H1 (cell line): ENCODE measurements at regions not wholly inside any gene's neighbourhood (a gene's known extent, or its start where the extent isn't known, plus 50 kb on each side); places are given as distances from the start of the nearest gene placed in this dataset.

Experiments used
- CTCF ChIA-PET: fragments of 300-600 bp; sonication (Branson Sonifier 250); formaldehyde crosslinking; loops from one replicate; lab custom pipeline; 2021; ENCODE audit not compliant: partially characterized antibody; lab: Charles Lee
- POLR2A ChIA-PET: fragments of 300-600 bp; sonication (Branson Sonifier 250); formaldehyde crosslinking; loops from one replicate; lab custom pipeline; 2021; ENCODE audit warnings: inconsistent platforms; ENCODE audit not compliant: partially characterized antibody; lab: Charles Lee
- DNase-seq, 2 experiments: peaks; one replicate each; pipeline versions ENCODE4 v3.0.0 to v3.0.0-alpha.2; 2010 to 2022; ENCODE audit warnings: low spot score in 2 of 2, low read depth in 1 of 2, mixed read lengths in 1 of 2
- FAIRE-seq: peaks from 2 replicates; lab custom pipeline; 2011; peaks lifted over from hg19 to GRCh38; lab: Jason Lieb, UNC
- H2AFZ ChIP-seq: 2 replicates; pipeline ENCODE4 v1.8.1; 2012; ENCODE audit warnings: low read length, inconsistent platforms
- H2AK5ac ChIP-seq: 2 replicates; pipeline ENCODE4 v1.6.1; 2013; ENCODE audit warnings: low read depth, low read length
- H2BK120ac ChIP-seq: replicated peaks from 2 replicates; pipeline ENCODE3; 2013; ENCODE audit warnings: low read depth, low read length, inconsistent platforms
- H2BK12ac ChIP-seq: 2 replicates; pipeline ENCODE4 v1.6.1; 2013; ENCODE audit warnings: low read depth, low read length
- H2BK15ac ChIP-seq: 2 replicates; pipeline ENCODE4 v1.6.1; 2013; ENCODE audit warnings: low read length
- H2BK20ac ChIP-seq: 2 replicates; pipeline ENCODE4 v1.6.1; 2013; ENCODE audit warnings: low read length
- H2BK5ac ChIP-seq: 2 replicates; pipeline ENCODE4 v1.6.1; 2013; ENCODE audit warnings: low read depth, low read length
- H3K14ac ChIP-seq: 2 replicates; pipeline ENCODE4 v1.6.1; 2013; ENCODE audit warnings: inconsistent platforms; ENCODE audit not compliant: insufficient read length
- H3K18ac ChIP-seq: 2 replicates; pipeline ENCODE4 v1.6.1; 2013; ENCODE audit warnings: low read length; ENCODE audit errors: extremely low read depth
- H3K23ac ChIP-seq: 2 replicates; pipeline ENCODE4 v1.6.1; 2013; ENCODE audit warnings: inconsistent platforms; ENCODE audit not compliant: insufficient read length
- H3K23me2 ChIP-seq: 2 replicates; pipeline ENCODE4 v1.6.1; 2013; ENCODE audit warnings: low read depth, low read length
- H3K27ac ChIP-seq: 2 replicates; pipeline ENCODE4 v1.6.1; 2011; ENCODE audit warnings: low read depth, low read length, inconsistent platforms
- H3K27me3 ChIP-seq, 4 experiments: replicated peaks in 1 of 4; 1 replicate in 1 of 4; 2 replicates in 3 of 4; pipeline versions ENCODE4 v1.6.1 to v1.8.1; 2011 to 2013; ENCODE audit warnings: low read length in 3 of 4, mild to moderate bottlenecking in 3 of 4, inconsistent platforms in 2 of 4, mixed read lengths in 2 of 4, moderate library complexity in 1 of 4; ENCODE audit not compliant: control insufficient read depth in 3 of 4, insufficient read depth in 3 of 4; ENCODE audit errors: extremely low read depth in 1 of 4
- H3K36me3 ChIP-seq, 4 experiments: 2 replicates each; pipeline versions ENCODE4 v1.6.1 to v1.8.1; 2011 to 2013; ENCODE audit warnings: mild to moderate bottlenecking in 4 of 4, low read length in 3 of 4, moderate library complexity in 2 of 4, control low read depth in 1 of 4, inconsistent platforms in 1 of 4; ENCODE audit not compliant: insufficient read depth in 4 of 4, control insufficient read depth in 2 of 4
- H3K4ac ChIP-seq: replicated peaks from 2 replicates; pipeline ENCODE3; 2013; ENCODE audit warnings: low read length, low read depth, mixed read lengths, inconsistent platforms; ENCODE audit not compliant: insufficient read length
- H3K4me1 ChIP-seq, 4 experiments: replicated peaks in 1 of 4; 1 replicate in 1 of 4; 2 replicates in 3 of 4; pipeline versions ENCODE4 v1.6.1 to v1.8.1; 2011 to 2013; ENCODE audit warnings: low read length in 3 of 4, inconsistent platforms in 2 of 4, mixed read lengths in 1 of 4; ENCODE audit not compliant: insufficient read depth in 4 of 4, control insufficient read depth in 3 of 4
- H3K4me2 ChIP-seq, 2 experiments: 2 replicates each; pipeline versions ENCODE4 v1.6.1 to v1.8.1; 2011 to 2013; ENCODE audit warnings: low read depth in 2 of 2, low read length in 2 of 2, control low read depth in 1 of 2, inconsistent platforms in 1 of 2, mild to moderate bottlenecking in 1 of 2; ENCODE audit not compliant: insufficient read depth in 1 of 2
- H3K4me3 ChIP-seq, 4 experiments: fragments of 200-600, 300-600 bp in 1 of 4; sonication (generic), shearing (Covaris generic), sonication (Bioruptor Twin) in 1 of 4; 2 replicates each; pipeline versions ENCODE4 v1.5.1 to v1.8.1; 2011 to 2016; ENCODE audit warnings: low read length in 4 of 4, low read depth in 3 of 4, control low read depth in 2 of 4, inconsistent platforms in 2 of 4, mild to moderate bottlenecking in 2 of 4, mixed read lengths in 1 of 4, moderate library complexity in 1 of 4; ENCODE audit not compliant: insufficient read depth in 2 of 4; ENCODE audit errors: extremely low read depth in 1 of 4
- H3K56ac ChIP-seq: replicated peaks from 2 replicates; pipeline ENCODE3; 2013; ENCODE audit warnings: low read depth, mild to moderate bottlenecking, mixed read lengths, low read length, inconsistent platforms; ENCODE audit not compliant: insufficient read length
- H3K79me1 ChIP-seq: 2 replicates; pipeline ENCODE4 v1.6.1; 2013; ENCODE audit warnings: low read depth, low read length, control low read depth
- H3K79me2 ChIP-seq, 2 experiments: 2 replicates each; pipeline versions ENCODE4 v1.6.1 to v1.8.1; 2012 to 2013; ENCODE audit warnings: low read length in 2 of 2, mild to moderate bottlenecking in 2 of 2, inconsistent platforms in 1 of 2; ENCODE audit not compliant: insufficient read depth in 2 of 2, control insufficient read depth in 1 of 2
- H3K9ac ChIP-seq, 4 experiments: replicated peaks in 1 of 4; 1 replicate in 1 of 4; 2 replicates in 3 of 4; pipeline versions ENCODE4 v1.6.1 to v1.8.1; 2011 to 2013; ENCODE audit warnings: low read depth in 3 of 4, low read length in 3 of 4, control low read depth in 2 of 4, mild to moderate bottlenecking in 2 of 4, moderate library complexity in 2 of 4, inconsistent platforms in 1 of 4; ENCODE audit errors: extremely low read depth in 1 of 4
- H3K9me3 ChIP-seq, 2 experiments: 2 replicates each; pipeline versions ENCODE4 v1.6.1 to v1.8.1; 2012 to 2013; ENCODE audit warnings: mild to moderate bottlenecking in 2 of 2, moderate library complexity in 2 of 2, control low read depth in 1 of 2, inconsistent platforms in 1 of 2, low read depth in 1 of 2, low read length in 1 of 2, mixed read lengths in 1 of 2; ENCODE audit not compliant: insufficient read depth in 2 of 2
- H4K20me1 ChIP-seq, 2 experiments: replicated peaks in 1 of 2; 2 replicates each; pipeline versions ENCODE3 to v1.8.1; 2011 to 2013; ENCODE audit warnings: inconsistent platforms in 2 of 2, low read length in 2 of 2, mild to moderate bottlenecking in 1 of 2; ENCODE audit not compliant: insufficient read depth in 2 of 2, control insufficient read depth in 1 of 2
- H4K5ac ChIP-seq: 2 replicates; pipeline ENCODE4 v1.6.1; 2013; ENCODE audit warnings: low read length, low read depth, mixed read lengths, inconsistent platforms; ENCODE audit not compliant: insufficient read length
- H4K8ac ChIP-seq: 2 replicates; pipeline ENCODE4 v1.8.0; 2013; ENCODE audit warnings: mild to moderate bottlenecking, moderate library complexity, low read length, inconsistent platforms; ENCODE audit not compliant: insufficient read depth; ENCODE audit errors: extremely low read depth
- H4K91ac ChIP-seq: replicated peaks from 2 replicates; pipeline ENCODE3; 2013; ENCODE audit warnings: low read length, mixed read lengths, inconsistent platforms; ENCODE audit not compliant: insufficient read length
- KDM4A ChIP-seq: IDR thresholded peaks from one replicate; pipeline ENCODE4 v1.7.1; 2012; ENCODE audit warnings: low read depth, mild to moderate bottlenecking, moderate library complexity, low read length, inconsistent platforms; ENCODE audit not compliant: severe bottlenecking
- RFX5 ChIP-seq: IDR thresholded peaks from 2 replicates; pipeline ENCODE4 v1.6.1; 2011; ENCODE audit warnings: low read depth, low read length, improper control_type of control experiment, borderline replicate concordance
- SP2 ChIP-seq: IDR thresholded peaks from 2 replicates; pipeline ENCODE4 v1.6.1; 2012; ENCODE audit warnings: mild to moderate bottlenecking, low read length, inconsistent platforms
- SRF ChIP-seq: IDR thresholded peaks from 2 replicates; pipeline ENCODE4 v1.6.1; 2011; ENCODE audit warnings: mild to moderate bottlenecking, low read depth, low read length, moderate library complexity
- SUZ12 ChIP-seq: fragments of 200-600 bp; sonication (generic); IDR thresholded peaks from 2 replicates; pipeline ENCODE4 v1.6.1; 2012; ENCODE audit warnings: mild to moderate bottlenecking, inconsistent platforms, low read length, moderate library complexity, mixed read lengths
- YY1 ChIP-seq: IDR thresholded peaks from 2 replicates; pipeline ENCODE4 v1.6.1; 2011; ENCODE audit warnings: low read depth, mild to moderate bottlenecking, low read length
- WGBS, 2 experiments: shearing (Covaris generic) in 1 of 2; methylation state at CpG; one replicate each; pipeline versions ENCODE4 v1.1.6 to v1.1.7; 2013 to 2015; ENCODE audit warnings: low lambda C conversion rate in 2 of 2, mixed read lengths in 2 of 2, inconsistent platforms in 1 of 2, low coverage in 1 of 2, missing lambda C conversion rate in 1 of 2; ENCODE audit not compliant: insufficient replicate concordance in 2 of 2, insufficient coverage in 1 of 2, insufficient read length in 1 of 2; ENCODE audit errors: extremely low coverage in 1 of 2, missing lambda C conversion rate in 1 of 2; 5-methylcytosine and 5-hydroxymethylcytosine counted together
- TF ChIP-seq, protein P1 (sequence below): IDR thresholded peaks from 2 replicates; pipeline ENCODE4 v1.6.1; 2011; ENCODE audit warnings: low read depth, mild to moderate bottlenecking, low read length; ENCODE audit not compliant: insufficient read depth

GRCh38 chr1:195979646-195980045 is 628.6 kb downstream of the KCNT2 start:
- no peak overlapping the region for H3K4ac ChIP-seq
- no peak overlapping the region for H3K56ac ChIP-seq
- no peak overlapping the region for H3K23ac ChIP-seq
- no peak overlapping the region for H3K27ac ChIP-seq
- DNase-seq (no peak), FAIRE-seq (no peak)
- no peak for TF ChIP-seq SRF
- no peak for TF ChIP-seq SP2
- no peak for TF ChIP-seq SUZ12
- TF ChIP-seq, protein P1, sequence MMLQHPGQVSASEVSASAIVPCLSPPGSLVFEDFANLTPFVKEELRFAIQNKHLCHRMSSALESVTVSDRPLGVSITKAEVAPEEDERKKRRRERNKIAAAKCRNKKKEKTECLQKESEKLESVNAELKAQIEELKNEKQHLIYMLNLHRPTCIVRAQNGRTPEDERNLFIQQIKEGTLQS, result no peak
- TF ChIP-seq RFX5, result no peak
- TF ChIP-seq YY1, result no peak
- no peak for TF ChIP-seq KDM4A
- no peaks in the 10 kb centered on the region; the same call in 1 of the 2 replicates for H3K23me2 ChIP-seq
- no peak overlapping the region for H4K8ac ChIP-seq
- H2BK12ac ChIP-seq, result no peak overlapping the region
- no peak overlapping the region for H4K91ac ChIP-seq
- no peaks in the 10 kb centered on the region for H3K4me1 ChIP-seq
- no peak overlapping the region for H3K4me2 ChIP-seq
- no peak overlapping the region for H2BK120ac ChIP-seq
- H2BK5ac ChIP-seq, result no peak overlapping the region
- H4K20me1 ChIP-seq, result no peaks in the 10 kb centered on the region
- H3K27me3 ChIP-seq, result no peaks in the 10 kb centered on the region
- no peaks in the 10 kb centered on the region for H3K36me3 ChIP-seq
- H4K5ac ChIP-seq, result no peak overlapping the region
- ChIA-PET POLR2A (no interaction called here), CTCF (no interaction called here)
- no peak overlapping the region for H3K4me3 ChIP-seq
- H3K79me2 ChIP-seq, result no peaks in the 10 kb centered on the region
- H3K18ac ChIP-seq, result no peak overlapping the region
- no peak overlapping the region for H2AFZ ChIP-seq
- WGBS, 2 experiments, result 88% methylated on average over 1 of the region's 1 CpG; no CpG with 5 or more reads in 1 of the 2 experiments
- no peaks in the 10 kb centered on the region for H3K9me3 ChIP-seq
- H3K14ac ChIP-seq, result no peak overlapping the region
- no peak overlapping the region for H3K9ac ChIP-seq
- H2BK20ac ChIP-seq, result no peak overlapping the region
- no peak overlapping the region for H2BK15ac ChIP-seq
- H2AK5ac ChIP-seq, result no peak overlapping the region
- no peaks in the 10 kb centered on the region for H3K79me1 ChIP-seq
